Loucy (cell line): ENCODE measurements at regions not wholly inside any gene's neighbourhood (a gene's known extent, or its start where the extent isn't known, plus 50 kb on each side); places are given as distances from the start of the nearest gene placed in this dataset.

Experiments
- H2AFZ ChIP-seq: fragments of 200-600 bp; sonication (generic); 2 replicates; pipeline ENCODE4 v1.6.0; 2016; ENCODE audit warnings: antibody characterized with exemption, mild to moderate bottlenecking, low read length, moderate library complexity
- H3F3A ChIP-seq: fragments of 200-600 bp; 2 replicates; pipeline ENCODE4 v1.6.0; 2016; ENCODE audit warnings: antibody characterized with exemption, low read depth, mild to moderate bottlenecking
- H3K27me3 ChIP-seq: fragments of 200-600 bp; sonication (generic); 2 replicates; pipeline ENCODE4 v1.6.1; 2014; ENCODE audit warnings: low read length, mild to moderate bottlenecking; ENCODE audit not compliant: insufficient read depth, poor library complexity, severe bottlenecking
- H3K36me3 ChIP-seq: fragments of 200-600 bp; sonication (generic); 2 replicates; pipeline ENCODE4 v1.6.1; 2016; ENCODE audit warnings: low read length; ENCODE audit not compliant: insufficient read depth
- H3K4me1 ChIP-seq: fragments of 200-600 bp; sonication (generic); 2 replicates; pipeline ENCODE4 v1.5.1; 2014; ENCODE audit warnings: low read length, mild to moderate bottlenecking; ENCODE audit not compliant: insufficient read depth, poor library complexity, severe bottlenecking
- H3K4me2 ChIP-seq: fragments of 200-600 bp; sonication (generic); 2 replicates; pipeline ENCODE4 v1.6.0; 2014; ENCODE audit warnings: antibody characterized with exemption, low read length, low read depth, mild to moderate bottlenecking; ENCODE audit not compliant: poor library complexity, severe bottlenecking
- H3K4me3 ChIP-seq: fragments of 200-600 bp; sonication (generic); 2 replicates; pipeline ENCODE4 v1.5.1; 2014; ENCODE audit warnings: low read length, mild to moderate bottlenecking, mixed read lengths; ENCODE audit not compliant: poor library complexity, severe bottlenecking
- H3K79me2 ChIP-seq: fragments of 200-600 bp; sonication (generic); 2 replicates; pipeline ENCODE4 v1.6.1; 2014; ENCODE audit warnings: low read length; ENCODE audit not compliant: insufficient read depth
- H3K9ac ChIP-seq: fragments of 200-600 bp; sonication (generic); 2 replicates; pipeline ENCODE4 v1.6.0; 2014; ENCODE audit warnings: mild to moderate bottlenecking, low read depth, low read length, moderate library complexity; ENCODE audit not compliant: poor library complexity, severe bottlenecking
- H3K9me2 ChIP-seq: fragments of 200-600 bp; sonication (generic); replicated peaks from 2 replicates; pipeline ENCODE4 v1.6.1; 2016; ENCODE audit warnings: low read depth, low read length, mixed read lengths
- H3K9me3 ChIP-seq: fragments of 200-600 bp; sonication (generic); 2 replicates; pipeline ENCODE4 v1.6.1; 2014; ENCODE audit warnings: mild to moderate bottlenecking, antibody characterized with exemption, low read length, low read depth; ENCODE audit not compliant: insufficient read depth
- H4K20me1 ChIP-seq: fragments of 200-600 bp; sonication (generic); 2 replicates; pipeline ENCODE4 v1.6.0; 2014; ENCODE audit warnings: antibody characterized with exemption, low read length, mild to moderate bottlenecking; ENCODE audit not compliant: insufficient read depth, poor library complexity, severe bottlenecking
- EZH2phosphoT487 ChIP-seq: fragments of 200-600 bp; IDR thresholded peaks from 2 replicates; pipeline ENCODE4 v1.6.1; 2018; ENCODE audit warnings: antibody characterized with exemption, mild to moderate bottlenecking, moderate library complexity, borderline replicate concordance
- TF ChIP-seq, protein P1 (sequence below): fragments of 200-600 bp; sonication (generic); conservative IDR thresholded peaks from 2 replicates; pipeline ENCODE4 v1.5.1; 2014; ENCODE audit warnings: mild to moderate bottlenecking, antibody characterized with exemption, low read length

DNA sequence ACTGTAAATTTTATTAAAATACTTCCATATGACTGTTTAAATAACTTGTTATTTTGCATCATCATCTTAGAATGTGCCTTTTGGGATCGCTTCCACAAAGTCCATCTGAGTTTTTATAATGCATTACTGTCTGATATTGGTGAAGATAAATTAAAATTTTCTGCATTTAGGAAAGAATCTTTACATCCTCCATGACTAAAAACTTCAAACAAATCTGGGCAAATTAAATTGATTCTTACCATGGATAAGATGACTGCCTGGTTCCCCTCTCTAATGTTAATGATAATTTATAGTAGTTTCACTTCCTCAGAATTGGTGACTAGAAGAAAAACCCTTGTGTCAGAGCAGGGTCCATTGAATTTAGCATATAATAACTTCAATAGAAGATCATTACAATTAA, 94.7 kb upstream of the SLC38A4 start:
- no peak for TF ChIP-seq EZH2phosphoT487
- TF ChIP-seq, protein P1, sequence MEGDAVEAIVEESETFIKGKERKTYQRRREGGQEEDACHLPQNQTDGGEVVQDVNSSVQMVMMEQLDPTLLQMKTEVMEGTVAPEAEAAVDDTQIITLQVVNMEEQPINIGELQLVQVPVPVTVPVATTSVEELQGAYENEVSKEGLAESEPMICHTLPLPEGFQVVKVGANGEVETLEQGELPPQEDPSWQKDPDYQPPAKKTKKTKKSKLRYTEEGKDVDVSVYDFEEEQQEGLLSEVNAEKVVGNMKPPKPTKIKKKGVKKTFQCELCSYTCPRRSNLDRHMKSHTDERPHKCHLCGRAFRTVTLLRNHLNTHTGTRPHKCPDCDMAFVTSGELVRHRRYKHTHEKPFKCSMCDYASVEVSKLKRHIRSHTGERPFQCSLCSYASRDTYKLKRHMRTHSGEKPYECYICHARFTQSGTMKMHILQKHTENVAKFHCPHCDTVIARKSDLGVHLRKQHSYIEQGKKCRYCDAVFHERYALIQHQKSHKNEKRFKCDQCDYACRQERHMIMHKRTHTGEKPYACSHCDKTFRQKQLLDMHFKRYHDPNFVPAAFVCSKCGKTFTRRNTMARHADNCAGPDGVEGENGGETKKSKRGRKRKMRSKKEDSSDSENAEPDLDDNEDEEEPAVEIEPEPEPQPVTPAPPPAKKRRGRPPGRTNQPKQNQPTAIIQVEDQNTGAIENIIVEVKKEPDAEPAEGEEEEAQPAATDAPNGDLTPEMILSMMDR, result no peak
- H3K79me2 ChIP-seq, result no peaks in the 10 kb centered on the region
- H3F3A ChIP-seq, result no peaks in the 10 kb centered on the region
- H3K9me3 ChIP-seq, result no peaks in the 10 kb centered on the region
- no peak overlapping the region for H3K4me2 ChIP-seq
- no peak overlapping the region for H2AFZ ChIP-seq
- H3K4me1 ChIP-seq, result no peaks in the 10 kb centered on the region
- H3K36me3 ChIP-seq, result no peaks in the 10 kb centered on the region
- no peaks in the 10 kb centered on the region for H3K9me2 ChIP-seq
- no peaks in the 10 kb centered on the region for H4K20me1 ChIP-seq
- H3K9ac ChIP-seq, result no peak overlapping the region
- no peak overlapping the region for H3K4me3 ChIP-seq
- no peaks in the 10 kb centered on the region for H3K27me3 ChIP-seq

DNA sequence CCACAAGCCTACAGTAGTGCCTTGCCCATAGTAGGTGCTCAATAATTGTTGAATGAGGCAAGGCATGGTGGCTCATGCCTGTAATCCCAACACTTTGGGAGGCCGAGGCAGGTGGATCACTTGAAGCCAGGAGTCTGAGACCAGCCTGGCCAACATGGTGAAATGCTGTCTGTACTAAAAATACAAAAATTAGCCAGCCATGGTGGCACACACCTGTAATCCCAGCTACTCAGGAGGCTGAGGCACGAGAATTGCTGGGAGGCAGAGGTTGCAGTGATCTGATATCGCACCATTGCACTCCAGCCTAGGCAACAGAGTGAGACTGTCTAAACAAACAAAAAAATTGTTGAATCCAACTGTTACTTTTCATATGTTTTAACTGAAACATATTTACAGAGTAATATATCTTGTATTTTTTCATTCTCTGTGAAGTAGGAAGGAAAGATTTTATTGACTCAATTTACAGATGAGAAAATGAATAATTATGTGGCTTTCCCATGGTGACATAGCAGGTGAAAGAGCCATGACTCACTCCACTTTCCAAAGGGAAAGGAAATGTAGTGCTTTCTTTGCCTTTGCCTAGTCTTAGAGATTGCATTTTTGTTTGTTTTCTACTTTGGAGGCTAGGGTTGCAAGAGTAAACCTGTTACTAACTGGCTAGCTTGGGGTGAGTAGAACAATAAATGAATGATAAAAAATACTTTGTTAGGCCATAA, 95.4 kb upstream of the SLC38A4 start:
- no peaks in the 10 kb centered on the region for H3K36me3 ChIP-seq
- no peaks in the 10 kb centered on the region for H3F3A ChIP-seq
- H3K4me3 ChIP-seq, result no peak overlapping the region
- H3K79me2 ChIP-seq, result no peaks in the 10 kb centered on the region
- no peaks in the 10 kb centered on the region for H3K4me1 ChIP-seq
- H3K4me2 ChIP-seq, result no peak overlapping the region
- no peaks in the 10 kb centered on the region for H3K9me2 ChIP-seq
- H4K20me1 ChIP-seq, result no peaks in the 10 kb centered on the region
- no peak overlapping the region for H2AFZ ChIP-seq
- H3K9me3 ChIP-seq, result no peaks in the 10 kb centered on the region
- no peak overlapping the region for H3K9ac ChIP-seq
- H3K27me3 ChIP-seq, result no peaks in the 10 kb centered on the region
- TF ChIP-seq, protein P1, result no peak

DNA sequence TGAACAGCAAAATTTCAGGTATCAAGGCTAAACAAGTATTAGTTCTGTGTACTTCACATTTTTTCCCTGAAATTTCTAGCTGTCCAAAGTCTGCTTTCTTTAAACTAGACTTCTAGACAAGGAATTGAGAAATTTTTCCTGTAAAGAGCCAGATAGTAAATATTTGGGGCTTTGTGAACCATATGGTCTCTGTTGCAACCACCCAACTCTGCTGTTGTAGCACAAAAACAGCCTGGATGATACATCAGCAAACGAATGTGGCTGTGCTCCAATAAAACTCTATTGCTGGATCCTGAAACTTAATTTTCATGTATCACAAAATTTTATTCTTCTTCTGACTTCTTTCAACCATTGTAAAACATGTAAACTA, 96.0 kb upstream of the SLC38A4 start:
- H3K9ac ChIP-seq, result no peak overlapping the region
- no peaks in the 10 kb centered on the region for H3F3A ChIP-seq
- H3K4me3 ChIP-seq, result no peak overlapping the region
- TF ChIP-seq EZH2phosphoT487, result no peak
- TF ChIP-seq, protein P1, result no peak
- H3K4me1 ChIP-seq, result no peaks in the 10 kb centered on the region
- no peaks in the 10 kb centered on the region for H3K9me2 ChIP-seq
- no peaks in the 10 kb centered on the region for H3K36me3 ChIP-seq
- no peaks in the 10 kb centered on the region for H4K20me1 ChIP-seq
- H3K4me2 ChIP-seq, result no peak overlapping the region
- no peaks in the 10 kb centered on the region for H3K79me2 ChIP-seq
- H3K9me3 ChIP-seq, result no peaks in the 10 kb centered on the region
- H3K27me3 ChIP-seq, result no peaks in the 10 kb centered on the region
- no peak overlapping the region for H2AFZ ChIP-seq
